SK-N-DZ (cell line): ENCODE measurements at regions not wholly inside any gene's neighbourhood (a gene's known extent, or its start where the extent isn't known, plus 50 kb on each side); places are given as distances from the start of the nearest gene placed in this dataset.

Experiments used
- DNase-seq: peaks from one replicate; pipeline ENCODE4 v3.0.0-alpha.2; 2015; ENCODE audit warnings: low spot score

DNA sequence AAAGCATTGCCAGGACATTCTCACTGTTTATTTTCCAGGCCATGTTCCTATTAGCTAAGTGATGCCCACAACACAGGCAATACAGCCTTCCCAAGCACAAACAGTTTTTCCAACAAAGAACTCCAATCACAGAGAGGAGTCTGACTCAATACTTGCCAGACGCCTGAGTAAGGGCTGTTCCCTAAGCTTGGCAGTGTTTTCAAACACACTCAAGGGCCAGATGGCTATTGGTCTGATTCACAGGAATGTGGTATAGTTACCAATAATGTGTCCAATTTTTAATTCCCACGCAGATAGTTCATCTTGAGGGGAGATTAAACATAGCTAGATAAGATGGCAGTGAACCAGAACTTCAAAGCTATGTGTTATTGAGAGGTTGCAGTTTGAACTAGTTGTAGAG is 381.0 kb downstream of the SNAPC1 start:
- DNase-seq = no peak

DNA sequence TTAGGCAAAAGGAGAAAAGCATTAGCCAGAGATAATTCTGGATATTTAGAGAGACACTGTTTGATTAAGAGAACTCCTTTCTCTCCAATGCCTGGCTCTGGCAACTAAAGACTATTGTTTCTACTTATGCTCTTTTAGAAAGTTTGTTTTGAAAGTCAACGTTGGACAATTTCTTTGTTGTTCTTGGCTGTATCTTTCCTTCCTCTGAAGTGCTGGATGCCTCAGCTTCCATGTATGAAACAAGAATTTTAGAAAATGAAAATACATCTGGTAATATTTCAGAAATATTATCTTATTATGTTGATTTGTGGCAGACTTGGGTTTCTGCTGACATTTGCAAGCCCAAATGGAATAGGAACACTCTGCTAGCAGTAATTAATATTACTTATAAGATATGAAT is 382.6 kb downstream of the SNAPC1 start:
- DNase-seq = no peak

DNA sequence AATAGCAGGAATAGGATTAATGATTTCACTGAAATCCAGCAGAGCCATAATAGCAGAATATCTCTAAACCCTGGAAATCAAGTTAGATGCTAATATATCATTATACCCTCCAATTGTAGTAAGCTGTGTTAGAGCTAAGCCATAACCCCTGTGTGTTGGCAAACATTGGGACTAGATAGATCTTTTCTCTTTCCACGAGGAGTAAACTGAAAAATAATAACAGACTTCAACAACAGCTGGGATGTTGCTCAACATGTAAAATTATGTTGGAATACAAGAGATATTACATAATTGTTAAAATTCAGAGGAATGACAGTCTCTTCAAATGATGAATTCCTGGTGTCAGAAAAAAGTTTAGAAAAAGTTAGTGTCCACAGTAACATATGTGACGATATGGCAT is 383.8 kb downstream of the SNAPC1 start:
- no peak for DNase-seq

DNA sequence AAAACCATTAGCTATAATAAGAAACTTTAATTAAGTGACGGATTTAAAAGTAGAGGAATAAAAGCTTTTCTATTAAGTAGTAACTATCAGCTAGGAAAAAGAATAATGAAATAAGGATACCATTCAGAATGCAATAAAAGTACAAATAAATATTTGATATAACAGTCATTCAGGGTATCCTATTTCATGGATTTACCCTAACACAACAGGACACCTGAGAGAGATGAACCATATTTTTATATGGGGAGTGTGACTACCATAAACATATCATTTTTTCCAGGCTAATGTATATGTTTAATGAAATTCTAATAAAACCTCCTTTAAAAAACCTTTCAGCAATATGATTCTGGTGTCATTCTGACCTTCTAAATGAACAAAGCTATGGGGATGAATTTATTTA is 393.8 kb downstream of the SNAPC1 start:
- DNase-seq = no peak

DNA sequence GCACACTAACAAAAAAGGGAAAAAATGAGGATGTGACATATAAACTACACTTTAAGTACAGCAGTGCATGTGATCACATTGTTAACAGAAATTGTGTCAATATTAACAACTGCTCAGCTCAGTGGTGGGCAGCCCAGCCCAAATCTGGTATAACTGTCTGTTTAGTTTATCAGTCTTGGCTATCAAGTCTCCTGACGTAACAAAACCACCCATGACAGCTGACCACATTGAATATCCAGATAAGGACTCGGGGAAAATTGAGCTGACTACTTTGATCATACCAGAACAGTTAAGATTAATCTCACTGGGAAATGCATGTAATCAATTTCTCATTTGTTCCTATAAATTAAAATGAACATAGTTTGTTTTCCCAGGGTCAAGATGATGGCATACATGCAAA is 396.6 kb downstream of the SNAPC1 start:
- peak; percentile 20 for DNase-seq

DNA sequence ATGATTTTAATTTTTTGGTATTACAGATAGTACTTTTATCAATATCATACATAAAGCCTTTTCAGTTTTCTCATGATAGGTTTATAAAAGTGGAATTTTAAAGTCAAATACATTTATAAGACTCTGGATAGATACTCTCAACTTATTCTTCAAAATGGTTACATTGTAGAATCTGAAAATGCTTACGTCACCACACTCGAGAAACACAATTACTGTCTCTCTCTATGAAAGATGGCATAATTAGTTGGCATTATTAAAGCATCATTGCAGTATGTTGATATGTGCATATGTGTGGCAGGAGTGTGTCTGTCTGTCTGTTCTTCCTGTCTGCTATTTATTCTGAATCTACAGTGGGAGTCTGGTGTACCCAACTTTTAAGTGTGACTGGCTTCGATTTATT is 397.1 kb downstream of the SNAPC1 start:
- DNase-seq = no peak

DNA sequence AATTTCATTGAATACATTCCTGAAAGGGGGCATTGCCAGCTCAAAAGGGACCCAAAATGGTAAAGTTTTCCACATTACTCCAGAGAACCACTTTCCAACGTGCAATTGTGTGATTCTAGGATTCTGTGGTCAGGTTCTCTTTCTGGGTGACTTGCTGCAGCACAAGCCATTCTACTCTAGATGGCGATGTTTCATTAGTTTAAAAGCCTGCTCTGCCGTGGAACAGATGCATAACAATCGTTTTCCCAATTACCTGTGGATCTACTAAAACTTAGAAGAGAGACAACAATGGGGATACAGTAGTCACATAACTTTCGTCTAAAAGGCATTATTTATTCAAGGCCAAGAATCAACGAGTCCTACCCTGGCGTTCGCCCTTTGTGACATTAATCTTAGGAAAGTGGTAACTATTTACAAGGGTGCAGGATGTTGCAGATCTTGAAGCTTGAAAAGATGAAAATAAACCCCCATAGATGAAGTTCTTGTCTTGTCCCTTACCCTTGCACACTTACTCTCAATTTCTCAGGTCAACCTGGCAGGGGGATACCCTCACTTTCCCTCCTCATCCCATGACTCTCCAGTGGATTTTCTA is 400.9 kb downstream of the SNAPC1 start:
- peak; percentile 22 for DNase-seq

DNA sequence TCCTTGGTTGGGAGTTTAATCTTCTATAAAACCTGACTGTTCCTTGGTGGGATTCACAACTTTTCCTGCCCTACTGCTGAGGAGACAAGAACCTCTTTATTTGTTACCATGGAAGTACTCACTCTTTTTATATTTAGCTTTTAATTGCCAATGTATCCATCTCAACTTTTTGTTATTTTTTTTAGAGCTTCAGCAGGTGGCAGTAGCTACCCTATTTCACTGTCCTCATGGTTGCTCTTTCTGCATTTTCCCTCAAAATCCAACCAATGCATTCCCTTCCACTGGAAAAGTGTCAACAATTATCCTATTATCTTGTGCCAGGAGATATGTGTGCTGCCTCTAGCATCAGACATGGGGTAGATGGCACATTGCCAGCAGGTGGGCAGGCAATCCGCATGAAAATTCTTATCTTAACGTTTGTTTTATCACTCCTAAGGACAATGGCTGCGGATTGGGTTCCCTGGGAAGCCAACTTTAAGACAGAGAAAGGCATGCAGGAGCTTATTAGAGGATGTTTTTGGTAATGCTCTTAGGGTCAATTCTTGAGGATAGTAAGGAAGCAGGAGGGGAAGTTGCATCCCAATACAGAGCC is 406.4 kb downstream of the SNAPC1 start:
- DNase-seq = no peak

DNA sequence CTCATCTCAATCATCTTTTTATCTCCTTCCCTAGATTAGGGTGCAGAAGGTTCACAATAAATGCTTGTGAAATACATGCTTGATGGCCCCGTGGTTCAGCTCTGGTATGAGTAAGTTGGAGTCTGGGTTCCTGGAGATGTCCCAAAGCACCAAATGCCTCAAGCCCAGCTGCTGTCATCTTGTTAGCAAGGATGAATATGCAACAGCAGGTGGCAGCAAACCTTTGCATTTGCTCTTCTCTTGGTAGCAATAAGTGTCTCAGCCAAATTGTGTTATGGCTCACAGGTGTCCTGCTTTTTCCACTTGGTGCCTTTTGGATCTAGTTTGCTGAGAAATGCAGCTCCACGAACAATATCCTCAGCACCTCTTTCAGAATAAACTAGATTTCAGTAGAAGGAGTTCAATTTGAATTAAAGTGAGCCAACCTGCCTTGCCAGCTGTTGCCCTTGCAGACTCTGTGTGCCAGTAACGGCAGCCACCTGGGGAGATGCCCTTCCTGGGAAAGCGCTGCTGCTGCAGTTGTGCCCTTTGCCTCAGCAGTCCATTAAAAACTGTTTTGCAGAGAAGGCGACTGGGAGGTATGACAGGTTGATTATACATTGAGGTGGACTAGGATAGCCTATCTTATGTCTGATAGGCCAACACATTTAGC is 417.3 kb downstream of the SNAPC1 start:
- peak; percentile 35 for DNase-seq

DNA sequence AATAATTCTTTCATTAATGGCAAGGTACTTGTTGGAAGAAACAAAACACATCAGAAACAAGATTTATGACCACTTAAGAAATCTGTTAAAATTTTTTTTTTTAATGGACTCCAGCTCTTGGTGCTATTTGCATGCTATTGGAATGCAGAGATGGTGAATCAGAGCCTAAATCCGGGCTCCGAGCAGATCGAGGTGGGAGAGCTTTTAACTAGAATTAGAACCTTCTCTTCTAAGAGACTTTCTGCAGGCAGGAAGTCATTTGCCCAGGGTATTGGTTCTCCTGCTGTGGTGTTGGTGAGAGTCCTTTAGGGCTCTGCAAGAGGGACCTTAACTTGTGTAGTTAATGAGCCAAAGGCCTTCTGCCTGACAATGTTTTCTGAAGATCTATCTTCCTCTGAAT is 419.4 kb downstream of the SNAPC1 start:
- no peak for DNase-seq

DNA sequence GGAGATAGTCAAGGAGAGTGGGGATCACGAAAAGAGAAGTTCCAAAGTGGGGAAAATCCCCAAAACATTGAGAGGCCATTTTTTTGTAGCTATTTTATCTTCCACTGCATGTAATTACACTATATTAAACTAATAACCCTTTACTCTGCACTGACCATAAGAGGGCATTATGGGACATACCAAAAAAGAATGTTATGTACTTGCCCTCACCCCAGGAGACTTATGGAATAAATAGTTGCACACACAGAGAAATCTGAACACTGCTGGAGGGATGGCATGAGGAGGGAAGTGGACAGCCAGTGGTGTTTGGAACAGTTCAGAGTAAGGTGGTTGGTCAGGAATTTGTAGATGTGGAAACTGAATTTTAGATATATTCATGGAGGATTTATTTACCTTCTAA is 422.9 kb downstream of the SNAPC1 start:
- DNase-seq = no peak

DNA sequence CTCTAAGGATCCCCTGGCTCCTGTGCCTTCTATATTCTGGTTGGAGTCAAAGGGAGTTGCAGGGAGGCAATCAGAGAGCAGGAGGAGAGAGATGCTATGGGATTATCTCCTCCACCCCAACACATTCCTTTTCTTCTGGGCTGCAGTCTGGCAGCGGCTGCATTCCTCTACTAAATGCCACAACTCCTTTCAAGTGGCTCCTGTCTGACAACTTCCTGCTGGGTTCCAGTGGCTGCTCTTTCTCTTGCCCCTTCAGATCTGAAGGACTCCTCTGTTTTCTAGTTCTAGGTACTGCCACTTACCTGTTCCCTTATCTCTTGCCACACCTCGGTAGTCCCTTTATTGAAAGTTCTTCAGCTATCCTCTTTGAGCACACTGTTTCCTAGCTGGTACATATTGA is 425.0 kb downstream of the SNAPC1 start:
- no peak for DNase-seq

DNA sequence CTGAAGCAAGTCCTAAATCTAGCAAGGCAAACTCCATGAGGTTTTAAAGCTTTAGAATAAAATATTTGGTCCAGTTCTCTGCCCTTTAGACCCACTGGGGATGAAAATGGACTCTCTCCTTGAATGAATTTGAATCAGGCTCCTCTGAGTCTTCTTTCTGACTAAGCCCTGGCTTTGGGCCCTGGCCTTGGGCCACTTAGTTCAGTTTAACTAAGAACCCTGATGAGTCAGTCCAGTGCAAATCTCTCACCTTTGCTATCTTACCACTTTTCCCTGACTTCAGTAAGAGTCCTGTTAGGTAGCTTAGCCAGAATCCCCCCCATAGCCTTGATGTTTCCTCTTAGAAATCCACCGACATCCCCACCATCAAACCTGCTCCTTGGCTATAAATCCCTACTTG is 427.5 kb downstream of the SNAPC1 start:
- no peak for DNase-seq

DNA sequence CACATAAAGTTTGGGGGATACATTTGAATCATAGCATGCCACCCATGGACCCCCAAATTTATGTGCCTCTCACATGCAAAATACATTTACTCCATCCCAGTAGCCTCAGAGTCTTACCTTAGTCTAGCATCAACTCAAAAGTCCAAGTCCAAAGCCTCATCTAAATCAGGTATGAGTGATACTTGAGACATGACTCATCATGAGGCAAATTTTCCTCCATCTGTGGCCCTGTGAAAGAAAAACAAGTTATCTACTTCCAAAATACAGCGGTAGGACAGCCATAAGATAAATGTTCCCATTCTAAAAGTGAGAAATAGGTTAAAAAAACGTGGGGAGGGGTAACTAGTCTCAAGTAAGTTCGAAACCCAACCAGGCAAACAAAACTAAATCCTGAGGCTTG is 444.2 kb downstream of the SNAPC1 start:
- no peak for DNase-seq

DNA sequence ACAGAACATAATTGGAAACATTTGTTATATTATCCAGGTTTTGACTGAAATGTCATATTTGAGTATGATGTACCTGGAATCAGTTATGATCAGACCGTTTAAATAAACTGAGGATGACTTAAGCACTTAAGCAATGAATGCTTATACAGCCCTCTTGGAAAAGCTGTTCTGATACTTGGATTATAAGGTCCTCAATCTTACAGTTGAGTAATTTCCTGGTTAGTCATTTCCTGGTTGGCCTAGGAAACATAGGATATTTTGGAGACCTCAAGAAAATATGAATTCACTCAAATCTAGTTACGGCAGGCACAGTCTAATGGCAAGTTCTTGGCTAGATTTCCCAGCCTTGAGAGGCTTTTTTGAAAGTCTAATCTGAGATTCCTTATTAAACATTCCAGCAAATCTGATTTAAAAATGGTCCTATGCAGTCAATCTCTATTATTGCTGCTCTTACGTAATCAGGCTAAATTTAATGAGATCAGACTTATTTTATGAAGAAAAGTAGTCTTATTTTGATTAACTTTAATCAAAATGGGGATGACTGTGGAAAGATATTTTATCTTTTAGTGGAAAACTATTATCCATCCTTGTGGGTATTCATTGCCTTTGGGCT is 447.2 kb downstream of the SNAPC1 start:
- DNase-seq = no peak

DNA sequence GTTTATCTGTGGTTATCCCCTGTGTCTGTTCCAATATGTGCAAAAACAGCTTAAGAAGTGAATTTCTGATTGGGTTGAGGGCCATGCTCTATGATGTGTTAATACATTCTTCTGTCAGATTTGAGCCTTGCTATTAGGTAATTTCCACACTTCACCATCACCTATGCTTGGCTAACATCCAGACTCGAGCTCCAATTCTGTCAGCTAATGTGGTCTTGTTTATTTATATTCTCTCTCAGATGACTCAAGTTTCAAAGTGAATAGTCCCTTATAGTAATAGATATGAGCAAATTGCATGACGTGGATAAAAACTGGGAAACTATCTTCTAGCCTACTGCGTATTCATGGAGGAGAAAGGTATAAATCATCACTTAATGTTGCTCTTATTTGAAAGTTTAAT is 451.3 kb downstream of the SNAPC1 start:
- no peak for DNase-seq

DNA sequence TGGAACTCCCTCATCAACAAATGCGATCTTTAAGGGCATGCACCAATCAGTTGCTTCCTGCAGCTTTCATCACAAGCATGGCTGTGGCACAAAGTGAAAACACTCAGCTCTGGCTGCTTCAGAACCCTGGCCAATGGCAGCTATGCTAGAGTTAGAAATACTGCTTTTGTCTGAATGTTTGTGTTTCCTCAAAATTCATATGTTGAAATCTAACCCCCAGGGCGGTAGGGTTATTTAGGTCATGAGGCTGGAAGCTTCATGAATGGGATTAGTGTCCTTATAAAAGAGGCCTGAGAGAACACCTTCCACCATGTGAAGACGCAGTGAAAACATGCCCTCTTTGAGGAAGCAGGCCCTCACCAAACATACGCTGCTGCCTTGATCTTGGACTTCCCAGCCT is 453.9 kb downstream of the SNAPC1 start:
- no peak for DNase-seq

DNA sequence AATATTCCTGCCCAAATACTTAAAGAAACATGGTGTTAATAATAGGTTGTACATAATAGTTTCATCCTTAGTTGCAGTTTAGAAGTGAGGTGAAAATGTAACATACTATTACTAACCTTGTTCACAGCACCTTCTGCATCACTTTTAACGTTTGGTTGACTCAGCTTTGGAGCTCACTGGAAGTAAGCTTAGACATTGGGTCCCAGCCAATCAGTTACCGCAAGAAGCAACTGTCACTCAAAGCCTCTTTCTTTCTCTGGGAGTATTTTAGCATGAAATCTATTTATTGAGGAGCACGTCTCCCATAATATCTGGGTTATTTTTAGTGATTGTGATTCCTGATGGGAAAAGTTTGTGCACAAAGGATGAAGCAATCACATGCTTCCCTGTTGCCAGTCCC is 472.6 kb downstream of the SNAPC1 start:
- no peak for DNase-seq

DNA sequence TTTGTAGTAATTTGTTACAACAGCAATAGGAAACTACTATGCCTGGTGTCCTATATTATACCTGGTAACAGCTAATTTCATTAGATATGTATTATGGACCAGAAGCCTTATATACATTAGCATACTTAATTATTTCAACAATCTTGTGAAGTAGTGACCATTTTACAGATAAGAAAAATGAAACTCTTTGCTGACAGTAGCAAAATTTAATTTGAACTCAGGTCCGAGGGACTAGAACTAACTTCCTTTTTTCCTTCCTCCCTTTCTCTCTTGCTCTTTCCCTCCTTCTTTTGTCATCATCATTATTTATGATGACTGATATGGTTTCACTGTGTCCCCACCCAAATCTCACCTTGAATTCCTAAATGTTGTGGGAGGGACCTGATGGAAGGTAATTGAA is 482.0 kb downstream of the SNAPC1 start:
- DNase-seq = no peak

DNA sequence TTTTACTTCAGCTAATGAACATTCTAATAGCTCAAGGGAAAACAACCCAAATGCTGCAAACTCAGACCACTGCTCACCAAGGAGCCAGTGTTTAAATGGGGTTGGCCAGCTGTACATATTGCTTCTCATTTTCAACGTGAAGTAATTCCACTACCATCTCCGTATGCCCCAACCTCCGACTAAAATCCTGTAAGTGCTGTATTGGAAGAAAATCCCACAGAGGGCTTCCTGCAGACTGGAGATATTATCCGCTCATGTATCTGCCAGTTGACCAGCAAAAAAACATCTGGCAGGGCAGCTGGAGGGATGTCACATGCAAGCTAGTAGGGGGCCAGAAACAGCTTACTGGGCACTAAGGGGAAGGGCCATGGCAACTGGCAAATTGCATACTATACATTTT is 485.0 kb downstream of the SNAPC1 start:
- no peak for DNase-seq

DNA sequence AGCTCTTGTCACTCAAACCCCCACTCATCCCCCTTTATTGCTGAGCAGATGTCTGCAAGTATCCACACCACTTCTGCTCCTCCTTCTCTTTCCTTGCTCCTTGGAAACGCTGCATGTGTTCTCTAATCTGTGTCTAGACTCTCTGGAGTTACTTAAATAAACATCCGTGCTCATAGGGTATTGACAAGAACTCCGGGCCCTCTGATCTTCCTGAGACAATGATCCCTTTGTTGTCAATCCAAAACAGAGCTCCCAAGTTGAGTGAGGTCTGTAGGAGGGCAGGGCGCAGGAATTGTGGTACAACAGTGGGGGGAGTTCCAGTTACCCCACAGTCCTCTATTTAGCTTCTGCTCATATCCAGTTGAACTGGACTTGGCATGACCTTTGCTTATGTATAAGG is 489.0 kb downstream of the SNAPC1 start:
- no peak for DNase-seq

DNA sequence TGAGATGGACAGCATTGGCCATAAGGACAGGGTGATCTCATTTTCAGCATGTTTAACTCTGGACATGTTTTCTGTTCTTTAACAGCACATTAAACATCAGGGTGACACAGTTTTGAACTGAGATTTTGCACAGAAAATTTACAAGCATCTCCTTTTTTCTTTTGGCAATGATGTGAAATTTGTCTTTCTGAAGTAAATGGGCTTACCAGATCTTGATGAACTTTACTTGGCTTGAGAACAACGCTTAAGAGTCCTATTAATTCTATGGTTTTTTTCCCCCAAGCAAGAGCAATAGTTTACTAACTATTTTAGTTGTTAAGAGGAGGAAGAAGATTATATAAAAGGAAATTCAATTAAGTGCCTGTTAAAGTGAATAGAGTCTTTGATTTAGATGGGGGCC is 491.0 kb downstream of the SNAPC1 start:
- no peak for DNase-seq

DNA sequence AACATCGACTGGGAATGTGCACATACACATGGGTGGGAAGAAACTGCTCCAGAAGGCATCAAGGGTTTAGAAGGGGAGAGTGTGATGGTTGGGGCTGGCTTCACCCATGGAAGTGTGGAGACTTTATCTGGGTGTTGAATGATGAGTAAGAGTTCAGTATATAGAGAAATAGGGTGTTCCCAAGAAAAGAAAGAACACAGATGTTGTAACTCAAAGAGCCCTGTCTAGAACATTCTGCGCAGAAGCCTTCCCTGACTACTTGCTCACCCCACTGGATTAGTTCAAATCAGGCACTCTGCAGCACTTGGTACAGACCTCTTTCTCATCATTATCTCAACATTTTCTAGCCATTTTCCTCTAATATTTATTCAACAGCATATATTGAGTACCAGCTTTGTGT is 491.7 kb downstream of the SNAPC1 start:
- DNase-seq = no peak
